IMR-90 (cell line): ENCODE measurements at regions not wholly inside any gene's neighbourhood (a gene's known extent, or its start where the extent isn't known, plus 50 kb on each side); places are given as distances from the start of the nearest gene placed in this dataset.

ENCODE experiments used
- ATAC-seq: fragments of 200-7000 bp; cut with Tn5 transposase; 2 replicates; pipeline ENCODE4 v1.9.1; 2020; ENCODE audit warnings: low read depth, mild to moderate bottlenecking, moderate library complexity
- BruUV-seq: library from RNA; stranded (reverse); fragments of 400-500 nt; replicated peaks from 2 replicates; lab custom pipeline; 2021; lab: Mats Ljungman, UMichigan
- CTCF ChIA-PET: fragments of 300-600 bp; formaldehyde crosslinking; extraction: SDS; loops from one replicate; lab custom pipeline; 2021; ENCODE audit warnings: antibody characterized with exemption; lab: Yijun Ruan, JAX
- POLR2A ChIA-PET: fragments of 300-600 bp; sonication (Branson Sonifier 250); formaldehyde crosslinking; loops from one replicate; lab custom pipeline; 2022; ENCODE audit warnings: antibody characterized with exemption; ENCODE audit not compliant: unreplicated experiment; lab: Charles Lee
- DNase-seq: peaks from one replicate; pipeline ENCODE4 v3.0.0; 2013
- H2AFZ ChIP-seq: replicated peaks from 2 replicates; pipeline ENCODE3; 2013; ENCODE audit warnings: low read length, mild to moderate bottlenecking; ENCODE audit not compliant: poor library complexity
- H2AK5ac ChIP-seq: 2 replicates; pipeline ENCODE4 v1.6.1; 2013; ENCODE audit warnings: low read depth, low read length, inconsistent platforms
- H2AK9ac ChIP-seq: replicated peaks from 2 replicates; pipeline ENCODE3; 2013; ENCODE audit warnings: mild to moderate bottlenecking, low read depth, low read length, moderate library complexity; ENCODE audit not compliant: poor library complexity
- H2BK120ac ChIP-seq: 2 replicates; pipeline ENCODE4 v1.6.1; 2013; ENCODE audit warnings: low read depth, low read length, inconsistent platforms
- H2BK15ac ChIP-seq: 3 replicates; pipeline ENCODE4 v1.6.1; 2013; ENCODE audit warnings: low read depth, low read length, inconsistent platforms
- H2BK20ac ChIP-seq: 2 replicates; pipeline ENCODE4 v1.6.1; 2013; ENCODE audit warnings: low read depth, mild to moderate bottlenecking, inconsistent platforms, low read length, moderate library complexity
- H2BK5ac ChIP-seq: 2 replicates; pipeline ENCODE4 v1.6.1; 2013; ENCODE audit warnings: mild to moderate bottlenecking, low read depth, low read length, inconsistent platforms; ENCODE audit not compliant: poor library complexity, severe bottlenecking
- H3K14ac ChIP-seq: replicated peaks from 2 replicates; pipeline ENCODE4 v1.6.1; 2013; ENCODE audit warnings: low read depth, low read length, inconsistent platforms
- H3K18ac ChIP-seq: 2 replicates; pipeline ENCODE4 v1.6.1; 2013; ENCODE audit warnings: low read depth, low read length, control low read depth
- H3K23ac ChIP-seq: 2 replicates; pipeline ENCODE4 v1.6.1; 2013; ENCODE audit warnings: low read depth, low read length, inconsistent platforms
- H3K27ac ChIP-seq: 2 replicates; pipeline ENCODE4 v1.5.1; 2013; ENCODE audit warnings: mild to moderate bottlenecking, control low read depth, low read length; ENCODE audit not compliant: insufficient read depth
- H3K27me3 ChIP-seq: 2 replicates; pipeline ENCODE4 v1.6.1; 2013; ENCODE audit warnings: low read length; ENCODE audit not compliant: control insufficient read depth, insufficient read depth
- H3K36me3 ChIP-seq: 2 replicates; pipeline ENCODE4 v1.6.1; 2013; ENCODE audit warnings: low read length, mixed read lengths; ENCODE audit not compliant: control insufficient read depth, insufficient read depth
- H3K4ac ChIP-seq: 2 replicates; pipeline ENCODE4 v1.6.1; 2013; ENCODE audit warnings: low read depth, low read length, inconsistent platforms
- H3K4me1 ChIP-seq: 2 replicates; pipeline ENCODE4 v1.6.1; 2013; ENCODE audit warnings: low read length, mixed read lengths; ENCODE audit not compliant: control insufficient read depth, insufficient read depth
- H3K4me2 ChIP-seq: 2 replicates; pipeline ENCODE4 v1.6.1; 2013; ENCODE audit warnings: low read depth, mild to moderate bottlenecking, control low read depth, low read length, moderate library complexity
- H3K4me3 ChIP-seq: 2 replicates; pipeline ENCODE4 v1.5.1; 2013; ENCODE audit warnings: low read depth, mild to moderate bottlenecking, control low read depth, low read length, moderate library complexity; ENCODE audit not compliant: insufficient read depth
- H3K56ac ChIP-seq: 2 replicates; pipeline ENCODE4 v1.6.1; 2013; ENCODE audit warnings: low read length, inconsistent platforms; ENCODE audit not compliant: insufficient read depth; ENCODE audit errors: extremely low read depth
- H3K79me1 ChIP-seq, 2 experiments: 2 replicates each; pipeline ENCODE4 v1.6.1; 2013; ENCODE audit warnings: low read length in 2 of 2, inconsistent platforms in 1 of 2, low read depth in 1 of 2
- H3K9ac ChIP-seq: 2 replicates; pipeline ENCODE4 v1.6.1; 2013; ENCODE audit warnings: low read depth, low read length, control low read depth
- H3K9me1 ChIP-seq: 2 replicates; pipeline ENCODE4 v1.6.1; 2013; ENCODE audit warnings: low read length, inconsistent platforms; ENCODE audit not compliant: insufficient read depth
- H3K9me3 ChIP-seq: 2 replicates; pipeline ENCODE4 v1.6.1; 2013; ENCODE audit warnings: low read length; ENCODE audit not compliant: control insufficient read depth, insufficient read depth
- H4K20me1 ChIP-seq: 2 replicates; pipeline ENCODE4 v1.6.1; 2013; ENCODE audit warnings: low read length, inconsistent platforms; ENCODE audit not compliant: insufficient read depth
- H4K5ac ChIP-seq: 2 replicates; pipeline ENCODE4 v1.6.1; 2013; ENCODE audit warnings: mild to moderate bottlenecking, low read depth, low read length, control low read depth
- H4K8ac ChIP-seq, 2 experiments: 2 replicates each; pipeline ENCODE4 v1.6.1; 2013; ENCODE audit warnings: low read depth in 2 of 2, low read length in 2 of 2, control low read depth in 1 of 2, inconsistent platforms in 1 of 2
- H4K91ac ChIP-seq: 2 replicates; pipeline ENCODE4 v1.6.1; 2013; ENCODE audit warnings: low read depth, low read length, inconsistent platforms; ENCODE audit not compliant: insufficient read depth
- BHLHE40 ChIP-seq: fragments of 150-350 bp; IDR thresholded peaks from 2 replicates; pipeline ENCODE4 v1.6.1; 2016; ENCODE audit warnings: mild to moderate bottlenecking, low read depth, low read length
- CEBPB ChIP-seq: IDR thresholded peaks from 2 replicates; pipeline ENCODE4 v1.6.1; 2012; ENCODE audit warnings: low read depth, low read length, improper control_type of control experiment
- CHD1 ChIP-seq: IDR thresholded peaks from 2 replicates; pipeline ENCODE4 v1.6.1; 2012; ENCODE audit warnings: low read depth, low read length, improper control_type of control experiment
- CTCF ChIP-seq: conservative IDR thresholded peaks from 2 replicates; pipeline ENCODE4 v1.5.1; 2012; ENCODE audit warnings: mild to moderate bottlenecking, low read depth, low read length, improper control_type of control experiment
- ELK1 ChIP-seq: fragments of 150-350 bp; IDR thresholded peaks from 2 replicates; pipeline ENCODE4 v1.6.1; 2016; ENCODE audit warnings: low read depth, mild to moderate bottlenecking, low read length, moderate library complexity, borderline replicate concordance
- FOS ChIP-seq: fragments of 150-350 bp; IDR thresholded peaks from 2 replicates; pipeline ENCODE4 v1.6.1; 2016; ENCODE audit warnings: low read depth, low read length
- MAFK ChIP-seq: IDR thresholded peaks from 2 replicates; pipeline ENCODE4 v1.6.1; 2012; ENCODE audit warnings: low read depth, low read length, improper control_type of control experiment
- MAZ ChIP-seq: IDR thresholded peaks from 2 replicates; pipeline ENCODE4 v1.6.1; 2012; ENCODE audit warnings: low read depth, mild to moderate bottlenecking, low read length, improper control_type of control experiment, moderate library complexity, borderline replicate concordance
- MXI1 ChIP-seq: IDR thresholded peaks from 2 replicates; pipeline ENCODE4 v1.6.1; 2012; ENCODE audit warnings: low read depth, mild to moderate bottlenecking, low read length, moderate library complexity, borderline replicate concordance
- NFE2L2 ChIP-seq: fragments of 150-350 bp; IDR thresholded peaks from 2 replicates; pipeline ENCODE4 v1.6.1; 2016; ENCODE audit warnings: low read depth, mild to moderate bottlenecking, low read length
- POLR2A ChIP-seq: IDR thresholded peaks from 2 replicates; pipeline ENCODE4 v1.6.1; 2012; ENCODE audit warnings: mild to moderate bottlenecking, low read depth, low read length
- RAD21 ChIP-seq: IDR thresholded peaks from 2 replicates; pipeline ENCODE4 v1.6.1; 2012; ENCODE audit warnings: low read length, improper control_type of control experiment
- RCOR1 ChIP-seq: IDR thresholded peaks from 2 replicates; pipeline ENCODE4 v1.6.1; 2012; ENCODE audit warnings: mild to moderate bottlenecking, low read length, improper control_type of control experiment; ENCODE audit not compliant: insufficient replicate concordance
- RFX5 ChIP-seq: IDR thresholded peaks from 2 replicates; pipeline ENCODE4 v1.8.0; 2012; ENCODE audit warnings: low read depth, mild to moderate bottlenecking, low read length, moderate library complexity
- SMC3 ChIP-seq: fragments of 150-350 bp; IDR thresholded peaks from 2 replicates; pipeline ENCODE4 v1.6.1; 2016; ENCODE audit warnings: low read depth, mild to moderate bottlenecking, antibody characterized with exemption, low read length, moderate library complexity
- USF2 ChIP-seq: fragments of 150-350 bp; IDR thresholded peaks from 2 replicates; pipeline ENCODE4 v1.6.1; 2017; ENCODE audit warnings: mild to moderate bottlenecking, antibody characterized with exemption, low read length, low read depth
- WGBS, 2 experiments: methylation state at CpG; one replicate each; pipeline versions ENCODE4 v1.1.5 to v1.1.7; 2013; ENCODE audit warnings: missing lambda C conversion rate in 2 of 2; ENCODE audit not compliant: insufficient read length in 1 of 2; ENCODE audit errors: extremely low coverage in 2 of 2; 5-methylcytosine and 5-hydroxymethylcytosine counted together
- dilution Hi-C: fragments of 300-500 bp; cut with HindIII; formaldehyde crosslinking; loops from one replicate; pipeline ENCODE4 v1.14.3; 2018; ENCODE audit warnings: low sequenced_read_pairs; ENCODE audit not compliant: unreplicated experiment
- in situ Hi-C: fragments of 300-500 bp; cut with MboI; formaldehyde crosslinking; loops from 3 replicates; pipeline ENCODE4 v1.14.3; 2019; ENCODE audit warnings: low sequenced_read_pairs, inconsistent platforms, mixed read lengths
- intact Hi-C: fragments of 100-400 bp; cut with micrococcal nuclease; formaldehyde crosslinking; loops from 2 replicates; pipeline ENCODE4 v1.10.0; 2022

GRCh38 chrX:96430756-96431455 is 253.7 kb upstream of the DIAPH2 start:
- H3K9ac ChIP-seq = no peak overlapping the region
- no peak overlapping the region for H3K23ac ChIP-seq
- no CpG with 5 or more reads among the region's 2 CpGs for WGBS, 2 experiments
- H3K79me1 ChIP-seq = no peaks in the 10 kb centered on the region
- ATAC-seq = no peak
- peak overlapping the region; percentile 7; the same call in 1 of the 2 replicates for H2BK120ac ChIP-seq
- intact Hi-C loops = no loop called here
- TF ChIP-seq RCOR1 (no peak), USF2 (no peak), BHLHE40 (no peak), MXI1 (no peak), NFE2L2 (no peak), CTCF (no peak), MAFK (no peak), CEBPB (no peak), RAD21 (no peak), POLR2A (no peak), ELK1 (no peak), RFX5 (no peak), FOS (no peak), MAZ (no peak), CHD1 (no peak), SMC3 (no peak)
- H2BK15ac ChIP-seq = no peak overlapping the region
- CTCF ChIA-PET = no interaction called here
- H2BK20ac ChIP-seq = no peak overlapping the region
- H3K4ac ChIP-seq = no peak overlapping the region
- H3K27ac ChIP-seq = no peak overlapping the region
- H3K14ac ChIP-seq = no peak overlapping the region
- no peak overlapping the region for H4K91ac ChIP-seq
- no peak overlapping the region for H4K5ac ChIP-seq
- no peaks in the 10 kb centered on the region for H3K9me3 ChIP-seq
- no peaks in the 10 kb centered on the region for H3K36me3 ChIP-seq
- BruUV-seq = no TSS peak
- no peak overlapping the region for H3K56ac ChIP-seq
- H2AFZ ChIP-seq = no peak overlapping the region
- no peaks in the 10 kb centered on the region for H4K20me1 ChIP-seq
- no peaks in the 10 kb centered on the region for H3K27me3 ChIP-seq
- no peak overlapping the region; the same call in 1 of the 2 replicates for H3K18ac ChIP-seq
- POLR2A ChIA-PET = no interaction called here
- H2AK9ac ChIP-seq = no peak overlapping the region
- H3K4me1 ChIP-seq = no peaks in the 10 kb centered on the region; the same call in 1 of the 2 replicates
- H3K9me1 ChIP-seq = no peaks in the 10 kb centered on the region
- in situ Hi-C loops = no loop called here
- no peak overlapping the region for H3K4me3 ChIP-seq
- no peak overlapping the region for H3K4me2 ChIP-seq
- DNase-seq = no peak
- no peak overlapping the region for H2BK5ac ChIP-seq
- H4K8ac ChIP-seq = no peak overlapping the region
- H2AK5ac ChIP-seq = no peak overlapping the region
- dilution Hi-C loops = no loop called here
